ENCODE measurements at regions not wholly inside any gene's neighbourhood (a gene's known extent, or its start where the extent isn't known, plus 50 kb on each side); places are given as distances from the start of the nearest gene placed in this dataset.

DNA sequence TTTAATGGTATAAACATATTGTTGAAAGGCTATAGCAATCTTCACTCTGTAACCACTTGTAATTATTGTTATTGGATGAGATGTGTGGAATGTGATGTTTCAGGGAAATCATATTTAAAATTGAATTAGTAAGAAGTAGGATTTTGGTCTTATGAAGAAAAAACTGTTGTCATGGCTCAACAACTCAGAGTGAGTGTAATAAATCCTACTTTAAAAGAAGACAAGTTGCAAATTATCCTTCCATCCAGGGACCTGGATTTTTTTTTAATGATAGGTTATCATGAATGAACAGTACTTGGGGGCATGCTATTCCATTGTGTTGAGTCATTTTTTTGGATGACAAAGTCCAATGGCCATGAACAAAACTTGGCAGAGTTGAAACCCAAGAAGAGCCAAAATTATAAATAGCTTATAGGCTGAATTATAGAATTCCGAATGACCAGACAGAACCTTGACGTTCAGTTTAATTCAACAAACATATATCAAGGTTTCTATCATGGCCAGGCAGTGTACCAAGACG lies 625.5 kb upstream of the ZNF717 start:
- Mint-ChIP-seq H3K4me1 (ENCODE audit: unreplicated experiment) (no peaks in the 10 kb centered on the region), H3K4me3 (ENCODE audit: unreplicated experiment) (no peak overlapping the region), H3K9me3 (ENCODE audit: unreplicated experiment) (peaks cover 12% of the 10 kb centered on the region), H3K27ac (ENCODE audit: unreplicated experiment) (no peak overlapping the region), H3K27me3 (ENCODE audit: unreplicated experiment) (no peaks in the 10 kb centered on the region), H3K36me3 (ENCODE audit: unreplicated experiment) (no peaks in the 10 kb centered on the region)
- TF ChIP-seq, protein P1, sequence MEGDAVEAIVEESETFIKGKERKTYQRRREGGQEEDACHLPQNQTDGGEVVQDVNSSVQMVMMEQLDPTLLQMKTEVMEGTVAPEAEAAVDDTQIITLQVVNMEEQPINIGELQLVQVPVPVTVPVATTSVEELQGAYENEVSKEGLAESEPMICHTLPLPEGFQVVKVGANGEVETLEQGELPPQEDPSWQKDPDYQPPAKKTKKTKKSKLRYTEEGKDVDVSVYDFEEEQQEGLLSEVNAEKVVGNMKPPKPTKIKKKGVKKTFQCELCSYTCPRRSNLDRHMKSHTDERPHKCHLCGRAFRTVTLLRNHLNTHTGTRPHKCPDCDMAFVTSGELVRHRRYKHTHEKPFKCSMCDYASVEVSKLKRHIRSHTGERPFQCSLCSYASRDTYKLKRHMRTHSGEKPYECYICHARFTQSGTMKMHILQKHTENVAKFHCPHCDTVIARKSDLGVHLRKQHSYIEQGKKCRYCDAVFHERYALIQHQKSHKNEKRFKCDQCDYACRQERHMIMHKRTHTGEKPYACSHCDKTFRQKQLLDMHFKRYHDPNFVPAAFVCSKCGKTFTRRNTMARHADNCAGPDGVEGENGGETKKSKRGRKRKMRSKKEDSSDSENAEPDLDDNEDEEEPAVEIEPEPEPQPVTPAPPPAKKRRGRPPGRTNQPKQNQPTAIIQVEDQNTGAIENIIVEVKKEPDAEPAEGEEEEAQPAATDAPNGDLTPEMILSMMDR (IDR thresholded peaks at IDR 0.05): no peak
- no peak for DNase-seq (ENCODE audit: extremely low spot score, unreplicated experiment)

DNA sequence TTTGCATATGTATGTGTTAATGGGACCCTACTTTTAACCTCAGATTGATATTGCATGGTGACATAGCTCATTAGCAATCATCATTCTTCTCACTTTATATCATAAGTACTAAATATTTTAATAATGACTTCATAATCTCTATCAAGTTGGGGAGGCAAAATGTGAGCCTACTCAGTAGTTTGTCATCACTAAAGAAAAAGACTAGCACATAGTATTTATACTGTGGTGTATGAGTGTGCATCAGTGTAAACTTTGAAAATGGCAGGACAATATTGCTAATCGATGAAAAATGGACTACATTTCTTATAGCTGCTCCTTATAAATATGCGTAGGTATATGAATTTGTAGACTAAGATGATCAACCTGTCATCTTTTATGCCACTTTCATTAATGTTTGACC lies 624.5 kb upstream of the ROBO2 start:
- Mint-ChIP-seq H3K4me3 (ENCODE audit: unreplicated experiment) (no peak overlapping the region), H3K9me3 (ENCODE audit: unreplicated experiment) (peaks cover 12% of the 10 kb centered on the region), H3K4me1 (ENCODE audit: unreplicated experiment) (no peaks in the 10 kb centered on the region), H3K36me3 (ENCODE audit: unreplicated experiment) (no peaks in the 10 kb centered on the region), H3K27me3 (ENCODE audit: unreplicated experiment) (no peaks in the 10 kb centered on the region), H3K27ac (ENCODE audit: unreplicated experiment) (no peak overlapping the region)
- DNase-seq (ENCODE audit: extremely low spot score, unreplicated experiment): no peak
- TF ChIP-seq, protein P1 (IDR thresholded peaks at IDR 0.05): no peak

DNA sequence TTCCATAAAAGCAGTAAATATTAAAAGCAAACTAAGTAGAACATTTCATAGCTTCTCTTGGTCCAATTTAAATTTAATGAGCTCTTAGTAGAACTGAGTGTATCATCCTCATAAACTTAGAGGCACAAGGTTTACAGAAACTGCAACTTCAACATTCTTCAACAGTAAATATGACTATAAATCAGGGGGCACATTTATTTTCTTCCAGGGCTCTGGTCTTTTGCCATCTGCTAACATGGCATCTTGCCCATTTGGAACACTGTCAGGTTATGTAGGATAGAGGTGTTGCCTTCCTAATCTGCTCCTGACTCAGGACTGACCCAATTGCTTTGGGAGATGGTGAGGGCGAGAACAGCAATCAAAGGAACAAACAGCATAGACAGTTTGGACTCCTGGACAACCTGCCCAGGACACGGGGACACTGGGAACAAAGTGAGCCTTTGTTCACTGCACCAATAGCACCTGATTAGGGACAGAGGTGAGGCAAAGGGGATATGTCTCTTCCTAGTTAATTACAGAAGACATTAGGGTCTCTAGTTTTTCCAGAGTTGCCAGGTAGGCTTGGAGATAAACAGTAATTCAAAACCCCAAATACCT lies 610.2 kb upstream of the ROBO2 start:
- no peaks in the 10 kb centered on the region for H3K4me1 Mint-ChIP-seq (ENCODE audit: unreplicated experiment)
- no peak overlapping the region for H3K4me3 Mint-ChIP-seq (ENCODE audit: unreplicated experiment)
- no peaks in the 10 kb centered on the region for H3K27me3 Mint-ChIP-seq (ENCODE audit: unreplicated experiment)
- H3K27ac Mint-ChIP-seq (ENCODE audit: unreplicated experiment): no peak overlapping the region
- TF ChIP-seq, protein P1 (IDR thresholded peaks at IDR 0.05): no peak
- no peak for DNase-seq (ENCODE audit: extremely low spot score, unreplicated experiment)
- H3K9me3 Mint-ChIP-seq (ENCODE audit: unreplicated experiment): peaks cover 3% of the 10 kb centered on the region
- no peaks in the 10 kb centered on the region for H3K36me3 Mint-ChIP-seq (ENCODE audit: unreplicated experiment)

DNA sequence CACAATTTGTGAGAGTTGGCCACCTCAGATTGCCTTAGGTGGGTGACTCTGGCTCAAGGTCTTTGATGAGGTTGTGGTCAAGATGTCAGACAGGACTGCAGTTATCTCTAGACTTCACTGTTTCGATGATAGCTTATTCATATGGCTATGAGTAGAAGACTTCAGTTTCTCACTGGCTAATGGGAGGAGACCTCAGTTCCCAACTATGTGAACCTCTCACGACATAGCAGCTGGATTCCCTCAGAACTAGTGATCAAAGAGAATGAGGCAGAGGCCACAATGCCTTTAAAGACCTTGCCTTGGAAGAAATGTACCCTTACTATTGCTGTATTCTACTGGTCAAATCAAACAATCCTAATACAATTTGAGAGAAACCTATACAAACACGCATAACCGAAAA lies 607.5 kb upstream of the ROBO2 start:
- Mint-ChIP-seq H3K4me1 (ENCODE audit: unreplicated experiment) (peaks cover 9% of the 10 kb centered on the region), H3K27ac (ENCODE audit: unreplicated experiment) (no peak overlapping the region), H3K9me3 (ENCODE audit: unreplicated experiment) (peaks cover 3% of the 10 kb centered on the region), H3K27me3 (ENCODE audit: unreplicated experiment) (no peaks in the 10 kb centered on the region), H3K36me3 (ENCODE audit: unreplicated experiment) (no peaks in the 10 kb centered on the region), H3K4me3 (ENCODE audit: unreplicated experiment) (no peak overlapping the region)
- no peak for DNase-seq (ENCODE audit: extremely low spot score, unreplicated experiment)
- TF ChIP-seq, protein P1 (IDR thresholded peaks at IDR 0.05): no peak

DNA sequence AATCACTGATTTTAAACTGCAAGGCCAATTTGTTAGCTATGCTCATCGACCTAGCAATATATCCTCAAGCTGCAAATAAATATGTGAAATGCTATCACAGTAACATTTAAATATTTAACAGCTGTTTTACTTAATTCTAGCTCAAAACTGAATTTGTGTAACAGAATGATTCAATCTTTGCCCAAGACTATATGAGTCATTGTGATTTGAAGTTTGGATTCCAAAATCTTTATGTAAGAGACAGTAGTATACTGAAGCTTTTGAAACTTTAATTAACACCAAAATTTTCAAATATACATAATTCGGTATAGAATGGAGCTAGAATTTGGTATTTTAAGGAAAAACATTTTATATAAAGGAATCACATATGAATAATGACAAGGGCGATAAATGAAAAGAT lies 603.0 kb upstream of the ROBO2 start:
- H3K36me3 Mint-ChIP-seq (ENCODE audit: unreplicated experiment): no peaks in the 10 kb centered on the region
- H3K27me3 Mint-ChIP-seq (ENCODE audit: unreplicated experiment): no peaks in the 10 kb centered on the region
- no peak for DNase-seq (ENCODE audit: extremely low spot score, unreplicated experiment)
- TF ChIP-seq, protein P1 (IDR thresholded peaks at IDR 0.05): no peak
- no peak overlapping the region for H3K27ac Mint-ChIP-seq (ENCODE audit: unreplicated experiment)
- peaks cover 8% of the 10 kb centered on the region for H3K9me3 Mint-ChIP-seq (ENCODE audit: unreplicated experiment)
- no peak overlapping the region for H3K4me3 Mint-ChIP-seq (ENCODE audit: unreplicated experiment)
- peaks cover 17% of the 10 kb centered on the region for H3K4me1 Mint-ChIP-seq (ENCODE audit: unreplicated experiment)

Measured in osteocyte (in vitro differentiated cells).